Stimulated activated naive CD4-positive, alpha-beta T cell (primary cell): ENCODE measurements at regions not wholly inside any gene's neighbourhood (a gene's known extent, or its start where the extent isn't known, plus 50 kb on each side); places are given as distances from the start of the nearest gene placed in this dataset.
A peak's percentile ranks its signal among the peaks of the same experiment; 100 is the strongest.
"Not testable (repeated sequence)": the region's sequence is repeated elsewhere in the genome, so short reads cannot be mapped to it uniquely, and the experiment has no call there.

Source experiments
- DNase-seq, 6 experiments: peaks; one replicate each; lab custom pipeline; 2025; lab: John Stamatoyannopoulos, UW

DNA sequence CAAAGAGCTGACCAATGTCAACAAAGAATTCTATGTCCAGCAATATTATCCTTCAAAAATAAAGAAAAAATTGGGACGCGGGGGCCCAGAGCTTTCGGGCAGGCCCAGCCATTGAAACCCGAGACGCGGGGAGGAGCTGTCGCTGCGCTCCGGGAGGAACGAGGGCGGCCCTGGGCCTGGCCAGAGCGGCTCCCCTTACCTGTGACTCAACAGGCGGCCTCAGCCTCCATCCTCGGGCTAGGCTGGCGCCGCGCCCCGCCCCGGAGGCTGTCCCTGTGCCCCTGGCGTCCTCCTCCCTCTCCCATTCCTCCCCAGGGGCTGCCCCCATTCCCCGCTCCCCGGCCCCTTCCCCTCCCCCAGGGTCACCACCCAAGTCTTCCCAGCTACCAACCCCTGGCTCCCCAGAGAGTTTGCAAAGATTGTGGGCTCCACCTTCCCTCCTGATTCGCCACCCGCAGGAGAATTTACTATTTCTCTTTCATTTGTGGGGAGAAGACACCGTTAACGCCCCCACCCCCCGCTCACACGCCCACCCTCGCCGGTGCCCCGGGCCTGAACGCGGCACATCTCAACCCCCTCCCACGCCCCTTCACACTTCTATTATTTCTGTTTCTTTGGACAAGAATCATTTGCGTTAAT lies 127.9 kb downstream of the ARRDC4 start:
- not testable (repeated sequence) for DNase-seq

GRCh38 chr15:98089352-98089751 lies 128.8 kb downstream of the ARRDC4 start:
- DNase-seq = not testable (repeated sequence)

GRCh38 chr15:98097986-98098385 lies 137.5 kb downstream of the ARRDC4 start:
- DNase-seq = not testable (repeated sequence)

DNA sequence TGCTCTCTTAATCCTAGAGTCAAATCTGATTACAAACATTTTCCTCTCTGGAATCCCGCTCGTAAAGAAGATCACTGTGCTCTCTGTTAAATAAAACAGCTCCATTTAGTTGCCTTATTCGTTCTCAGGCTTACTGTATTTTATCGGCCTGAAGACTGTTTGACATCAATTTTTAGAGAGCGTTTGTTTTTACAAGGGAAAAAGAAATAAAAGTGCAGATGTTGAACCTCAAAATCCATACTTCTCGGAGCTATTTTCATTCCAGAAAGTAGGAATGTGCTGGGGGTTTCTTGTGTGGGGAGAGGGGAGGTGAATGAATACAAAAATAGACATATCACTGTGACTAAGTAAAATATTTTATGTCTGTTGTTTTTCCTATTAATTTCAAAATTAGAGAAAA lies 140.1 kb downstream of the ARRDC4 start:
- not testable (repeated sequence) for DNase-seq

- DNase-seq = no peak
These were observed 143.1 kb downstream of the ARRDC4 start for GRCh38 chr15:98103570-98103969.

- DNase-seq = not testable (repeated sequence)
These were observed 144.1 kb downstream of the ARRDC4 start for GRCh38 chr15:98104386-98105151.

GRCh38 chr15:98106615-98107194 lies 146.2 kb downstream of the ARRDC4 start:
- not testable (repeated sequence) for DNase-seq

DNA sequence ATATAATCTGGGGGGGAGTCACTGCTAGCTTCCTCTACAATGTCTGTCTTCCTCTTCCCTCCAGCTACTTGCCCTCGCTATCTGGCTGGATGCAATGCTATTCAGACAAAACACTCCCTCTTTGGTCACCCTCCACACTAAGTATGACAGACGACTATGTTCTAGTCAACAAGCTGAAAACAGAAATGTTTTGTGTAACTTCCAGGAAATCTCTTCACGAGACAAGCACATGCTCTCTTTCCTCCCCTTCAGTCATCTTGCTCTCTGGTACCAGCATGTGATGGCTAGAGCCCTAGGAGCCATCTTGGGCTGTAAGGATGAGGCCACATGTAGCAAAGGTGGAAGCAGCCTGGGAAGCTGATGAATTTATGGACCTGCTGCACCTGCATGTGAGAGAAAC lies 151.3 kb downstream of the ARRDC4 start:
- no peak for DNase-seq

DNA sequence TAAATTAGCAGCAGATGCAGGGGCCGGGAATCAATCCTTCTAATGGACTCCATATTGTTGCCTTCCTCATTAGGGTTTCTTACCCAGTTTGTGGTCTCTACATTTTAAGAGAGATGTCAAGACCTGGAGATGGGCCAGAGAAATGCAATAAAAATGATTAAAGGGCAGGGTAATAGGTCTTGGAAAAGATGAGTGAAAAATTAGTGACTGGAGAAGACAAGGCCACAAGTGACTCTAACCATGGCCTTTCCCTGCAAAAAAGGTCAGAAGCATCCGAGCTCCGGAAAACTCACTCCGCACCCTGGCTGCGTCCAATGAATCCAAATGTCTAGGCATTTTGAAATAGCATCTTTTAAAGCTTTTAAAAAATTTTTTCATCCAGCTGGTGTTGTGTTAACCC lies 152.8 kb downstream of the ARRDC4 start:
- DNase-seq = no peak

GRCh38 chr15:98120561-98120960 lies 160.1 kb downstream of the ARRDC4 start:
- DNase-seq = no peak

- no peak for DNase-seq
These were observed 161.0 kb downstream of the ARRDC4 start for GRCh38 chr15:98121536-98121935.

DNA sequence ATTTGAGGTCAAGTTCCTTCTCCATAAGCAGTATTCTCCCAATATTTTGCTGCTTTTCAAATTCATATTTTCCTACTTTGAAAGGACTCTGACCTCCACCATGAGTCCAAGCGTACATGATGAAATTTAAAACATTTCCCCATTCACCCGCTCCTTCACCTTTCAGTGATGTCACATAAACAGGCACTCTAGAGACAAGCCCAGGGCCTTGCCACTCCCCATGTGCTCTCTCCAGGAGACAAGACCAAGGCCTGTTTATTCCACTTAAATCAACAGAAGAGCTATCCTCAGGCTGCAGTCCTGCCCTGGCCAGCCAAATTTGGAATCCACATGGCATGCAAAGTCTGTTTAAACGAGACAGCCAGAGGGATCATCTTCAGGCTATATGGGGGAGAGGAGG lies 161.5 kb downstream of the ARRDC4 start:
- DNase-seq = peak in 1 of 6 experiments; percentile 1

- DNase-seq = no peak
These were observed 162.8 kb downstream of the ARRDC4 start for GRCh38 chr15:98123297-98123696.

- no peak for DNase-seq
These were observed 163.3 kb downstream of the ARRDC4 start for GRCh38 chr15:98123834-98124233.

GRCh38 chr15:98124581-98124980 lies 164.1 kb downstream of the ARRDC4 start:
- no peak for DNase-seq

- DNase-seq = no peak
These were observed 166.0 kb downstream of the ARRDC4 start for GRCh38 chr15:98126326-98127085.

- no peak for DNase-seq
These were observed 167.1 kb downstream of the ARRDC4 start for GRCh38 chr15:98127586-98127985.

DNA sequence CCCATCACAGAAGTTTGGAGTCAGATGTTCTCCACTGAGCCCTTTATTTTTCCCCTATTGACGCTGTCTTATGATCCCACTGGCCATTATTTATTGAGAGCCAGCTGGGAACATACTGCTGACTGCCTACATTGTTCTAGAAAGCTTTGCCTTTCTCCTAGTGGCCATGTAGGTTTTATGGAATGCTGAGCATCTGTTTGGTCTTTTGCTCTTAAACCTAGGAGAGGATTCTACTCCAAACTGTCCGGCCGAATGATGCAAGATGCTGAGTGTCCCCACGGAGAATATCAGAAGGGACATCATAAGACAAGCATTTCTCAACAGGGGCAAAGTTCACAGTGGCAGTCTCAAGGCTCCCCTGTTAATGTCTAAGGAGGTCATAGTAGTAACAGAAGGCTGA lies 171.4 kb downstream of the ARRDC4 start:
- DNase-seq = no peak

GRCh38 chr15:98134905-98135304 lies 174.4 kb downstream of the ARRDC4 start:
- DNase-seq = no peak

DNA sequence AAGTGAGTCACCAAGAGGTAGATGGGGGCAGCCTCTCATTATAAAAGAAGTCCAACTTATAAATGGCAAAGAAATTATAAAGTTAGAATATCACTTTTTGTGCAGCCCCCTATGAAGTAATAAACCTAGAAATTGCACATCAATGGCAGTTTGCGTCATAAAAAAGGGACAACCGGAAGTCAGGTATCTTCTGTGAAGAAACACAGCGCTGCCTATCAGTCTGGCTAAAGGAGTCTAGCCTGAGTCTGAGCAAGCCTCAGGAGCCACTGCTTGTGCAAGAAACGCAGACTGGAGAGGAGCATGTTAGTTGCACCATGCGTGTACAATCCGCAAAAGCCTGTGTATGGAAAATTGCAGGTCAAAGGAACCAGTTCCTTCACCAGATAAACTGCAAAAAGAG lies 178.4 kb downstream of the ARRDC4 start:
- no peak for DNase-seq

DNA sequence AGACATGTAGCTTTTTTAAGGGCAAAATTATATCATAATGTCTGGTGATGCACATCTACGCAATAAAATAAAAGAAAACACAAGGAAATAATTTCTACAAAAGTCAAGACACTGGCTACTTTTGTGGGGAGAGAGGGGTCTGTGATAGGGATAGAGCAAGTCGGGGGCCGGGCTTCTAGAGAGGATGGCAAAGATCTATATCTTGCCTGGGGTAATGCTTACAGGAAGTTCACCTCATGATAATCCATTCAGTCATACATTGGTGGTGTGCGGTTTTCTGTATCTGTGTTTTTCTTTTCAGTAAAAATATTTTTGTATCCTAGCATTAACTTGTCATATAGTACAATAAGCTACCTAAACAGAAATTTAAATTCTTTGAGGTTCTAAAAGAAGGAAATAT lies 178.8 kb downstream of the ARRDC4 start:
- DNase-seq = no peak

- DNase-seq = no peak
These were observed 182.1 kb downstream of the ARRDC4 start for GRCh38 chr15:98142572-98142971.

- DNase-seq = no peak
These were observed 182.6 kb downstream of the ARRDC4 start for GRCh38 chr15:98143116-98143515.
